HCT116 (cell line): ENCODE measurements at regions not wholly inside any gene's neighbourhood (a gene's known extent, or its start where the extent isn't known, plus 50 kb on each side); places are given as distances from the start of the nearest gene placed in this dataset.

Experiments used
- ATAC-seq: fragments of 200-7000 bp; cut with Tn5 transposase; 2 replicates; pipeline ENCODE4 v1.9.1; 2020; ENCODE audit warnings: mild to moderate bottlenecking, moderate library complexity
- BruUV-seq: library from RNA; stranded (reverse); fragments of 400-500 nt; replicated peaks from 2 replicates; lab custom pipeline; 2021; lab: Mats Ljungman, UMichigan
- CTCF ChIA-PET: fragments of 300-600 bp; sonication (Branson Sonifier 250); formaldehyde crosslinking; loops from one replicate; lab custom pipeline; 2021; ENCODE audit warnings: antibody characterized with exemption; lab: Charles Lee
- POLR2A ChIA-PET: fragments of 300-600, 350-600 bp; sonication (Branson Sonifier 250); formaldehyde crosslinking; loops from one replicate; lab custom pipeline; 2021; ENCODE audit warnings: antibody characterized with exemption; lab: Charles Lee
- RAD21 ChIA-PET, 2 experiments: fragments of 300-600 bp; sonication (Branson Sonifier 250); formaldehyde crosslinking; loops; one replicate each; lab custom pipeline; 2023; ENCODE audit warnings: low total read pairs in 2 of 2; ENCODE audit not compliant: uncharacterized antibody in 2 of 2, unreplicated experiment in 2 of 2, low non-redundant PET in 1 of 2; lab: Charles Lee
- DNase-seq: peaks from one replicate; pipeline ENCODE4 v3.0.0-alpha.2; 2010; ENCODE audit warnings: low read depth, low spot score
- H2AFZ ChIP-seq: fragments of 200-600 bp; shearing (Covaris generic), sonication (generic); 2 replicates; pipeline ENCODE4 v1.6.1; 2017; ENCODE audit warnings: low read depth, mixed run types, mixed read lengths, antibody characterized with exemption, low read length; ENCODE audit not compliant: poor library complexity, severe bottlenecking
- H3K27ac ChIP-seq: 2 replicates; pipeline ENCODE4 v1.5.1; 2012; ENCODE audit warnings: low read depth, low read length
- H3K27me3 ChIP-seq: fragments of 200-600 bp; sonication (generic); 2 replicates; pipeline ENCODE4 v1.6.1; 2016; ENCODE audit warnings: mixed run types, low read length, mixed read lengths; ENCODE audit not compliant: insufficient read depth
- H3K36me3 ChIP-seq, 2 experiments: fragments of 200-500 bp in 1 of 2; fragments of 200-600 bp in 1 of 2; sonication (Bioruptor generic) in 1 of 2; sonication (generic) in 1 of 2; 2 replicates each; pipeline versions ENCODE4 v1.5.1 to v1.6.1; 2014 to 2016; ENCODE audit warnings: low read length in 2 of 2, inconsistent platforms in 1 of 2, mixed read lengths in 1 of 2, mixed run types in 1 of 2; ENCODE audit not compliant: insufficient read depth in 2 of 2, control insufficient read depth in 1 of 2
- H3K4me1 ChIP-seq, 2 experiments: fragments of 200-600 bp in 1 of 2; sonication (generic) in 1 of 2; 2 replicates each; pipeline versions ENCODE4 v1.5.1 to v1.6.1; 2012 to 2017; ENCODE audit warnings: low read length in 2 of 2, inconsistent platforms in 1 of 2, mild to moderate bottlenecking in 1 of 2, mixed read lengths in 1 of 2, mixed run types in 1 of 2, moderate library complexity in 1 of 2; ENCODE audit not compliant: insufficient read depth in 2 of 2, control insufficient read depth in 1 of 2
- H3K4me2 ChIP-seq: fragments of 200-600 bp; sonication (generic); 2 replicates; pipeline ENCODE4 v1.6.1; 2017; ENCODE audit warnings: mixed run types, low read length, mixed read lengths
- H3K4me3 ChIP-seq, 2 experiments: fragments of 200-600 bp in 1 of 2; sonication (generic) in 1 of 2; replicated peaks in 1 of 2; 2 replicates each; pipeline ENCODE4 v1.5.1; 2011 to 2016; ENCODE audit warnings: low read length in 2 of 2, control low read depth in 1 of 2, low read depth in 1 of 2, mild to moderate bottlenecking in 1 of 2, mixed read lengths in 1 of 2, mixed run types in 1 of 2
- H3K79me2 ChIP-seq: fragments of 200-600 bp; sonication (generic); 2 replicates; pipeline ENCODE4 v1.6.1; 2017; ENCODE audit warnings: mild to moderate bottlenecking, mixed run types, low read length, moderate library complexity, mixed read lengths; ENCODE audit not compliant: insufficient read depth
- H3K9ac ChIP-seq: fragments of 200-600 bp; sonication (generic); 2 replicates; pipeline ENCODE4 v1.6.1; 2016; ENCODE audit warnings: low read length, mixed read lengths
- H3K9me2 ChIP-seq: fragments of 200-600 bp; sonication (generic), shearing (Covaris generic); 2 replicates; pipeline ENCODE4 v1.6.1; 2017; ENCODE audit warnings: mixed run types, mild to moderate bottlenecking, moderate library complexity; ENCODE audit not compliant: insufficient read depth
- H3K9me3 ChIP-seq, 2 experiments: fragments of 200-500 bp in 1 of 2; fragments of 200-600 bp in 1 of 2; sonication (Bioruptor generic) in 1 of 2; sonication (generic) in 1 of 2; 2 replicates each; pipeline ENCODE4 v1.6.1; 2014 to 2017; ENCODE audit warnings: low read length in 2 of 2, mixed read lengths in 2 of 2, inconsistent platforms in 1 of 2, low read depth in 1 of 2, mild to moderate bottlenecking in 1 of 2, mixed run types in 1 of 2, moderate library complexity in 1 of 2; ENCODE audit not compliant: control insufficient read depth in 1 of 2, insufficient read depth in 1 of 2
- H4K20me1 ChIP-seq: fragments of 200-600 bp; sonication (generic), shearing (Covaris generic); 2 replicates; pipeline ENCODE4 v1.6.1; 2017; ENCODE audit warnings: mixed run types, mild to moderate bottlenecking, moderate library complexity; ENCODE audit not compliant: insufficient read depth
- CBX3 ChIP-seq: IDR thresholded peaks from 2 replicates; pipeline ENCODE4 v1.6.1; 2012; ENCODE audit warnings: low read depth
- CEBPB ChIP-seq: IDR thresholded peaks from 2 replicates; pipeline ENCODE4 v1.6.1; 2012; ENCODE audit warnings: low read depth
- FOSL1 ChIP-seq: IDR thresholded peaks from 2 replicates; pipeline ENCODE4 v1.6.1; 2012; ENCODE audit warnings: low read depth
- JUND ChIP-seq: IDR thresholded peaks from 2 replicates; pipeline ENCODE4 v1.6.1; 2012
- POLR2AphosphoS5 ChIP-seq: IDR thresholded peaks from 2 replicates; pipeline ENCODE4 v1.6.1; 2011; ENCODE audit warnings: mild to moderate bottlenecking, low read depth, low read length, moderate library complexity
- RAD21 ChIP-seq: IDR thresholded peaks from 2 replicates; pipeline ENCODE4 v1.6.1; 2012; ENCODE audit warnings: low read depth, mild to moderate bottlenecking
- SIN3A ChIP-seq: IDR thresholded peaks from 2 replicates; pipeline ENCODE4 v1.6.1; 2012; ENCODE audit warnings: low read depth
- SP1 ChIP-seq: IDR thresholded peaks from 2 replicates; pipeline ENCODE4 v1.6.1; 2012; ENCODE audit warnings: low read depth
- SRF ChIP-seq: IDR thresholded peaks from 2 replicates; pipeline ENCODE4 v1.6.1; 2012; ENCODE audit warnings: low read depth
- ZFX ChIP-seq: fragments of 450-650 bp; IDR thresholded peaks from 2 replicates; pipeline ENCODE4 v1.6.1; 2017
- ZNF274 ChIP-seq: fragments of 200-500 bp; sonication (Bioruptor generic); IDR thresholded peaks from 2 replicates; pipeline ENCODE4 v1.6.1; 2014; ENCODE audit warnings: mild to moderate bottlenecking, low read depth, low read length, inconsistent platforms
- intact Hi-C: fragments of 100-400 bp; cut with micrococcal nuclease; formaldehyde crosslinking; loops from 2 replicates; pipeline ENCODE4 v1.10.0; 2022
- TF ChIP-seq, protein P1 (sequence below): IDR thresholded peaks from 2 replicates; pipeline ENCODE4 v1.6.1; 2011; ENCODE audit warnings: mild to moderate bottlenecking, low read length, moderate library complexity; ENCODE audit not compliant: insufficient replicate concordance; ENCODE audit errors: extremely low read depth
- TF ChIP-seq, protein P2 (sequence below), 3 experiments: fragments of 200-600 bp in 1 of 3; sonication (generic) in 1 of 3; IDR thresholded peaks in 2 of 3; conservative IDR thresholded peaks in 1 of 3; 2 replicates each; pipeline ENCODE4 v1.5.1; 2012 to 2017; ENCODE audit warnings: low read depth in 2 of 3, low read length in 2 of 3, antibody characterized with exemption in 1 of 3, borderline replicate concordance in 1 of 3, control low read depth in 1 of 3, mild to moderate bottlenecking in 1 of 3, mixed read lengths in 1 of 3, mixed run types in 1 of 3, moderate library complexity in 1 of 3; ENCODE audit not compliant: insufficient read depth in 1 of 3
- TF ChIP-seq, protein P3 (sequence below): IDR thresholded peaks from 2 replicates; pipeline ENCODE4 v1.6.1; 2012; ENCODE audit warnings: low read depth
- TF ChIP-seq, protein P4 (sequence below): IDR thresholded peaks from 2 replicates; pipeline ENCODE4 v1.6.1; 2012
- TF ChIP-seq, protein P5 (sequence below): IDR thresholded peaks from 2 replicates; pipeline ENCODE4 v1.6.1; 2012

DNA sequence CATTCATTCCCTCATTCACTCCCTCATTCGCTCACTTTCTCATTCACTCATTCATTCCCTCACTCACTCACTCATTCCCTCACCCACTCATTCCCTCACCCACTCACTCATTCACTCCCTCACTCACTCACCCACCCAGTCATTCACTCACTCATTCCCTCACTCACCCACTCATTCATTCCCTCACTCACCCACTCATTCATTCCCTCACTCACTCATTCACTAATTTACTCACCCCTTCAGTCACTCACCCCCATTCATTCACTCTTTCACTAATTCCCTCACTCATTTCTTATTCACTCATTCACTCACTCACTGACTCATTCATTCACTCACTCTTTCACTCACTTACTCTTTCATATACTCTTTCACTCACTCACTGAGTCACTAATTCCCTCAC is 303.1 kb downstream of the C16orf95 start (continued):
- no peak for TF ChIP-seq FOSL1
- TF ChIP-seq, all 23 proteins: peak for 0

DNA sequence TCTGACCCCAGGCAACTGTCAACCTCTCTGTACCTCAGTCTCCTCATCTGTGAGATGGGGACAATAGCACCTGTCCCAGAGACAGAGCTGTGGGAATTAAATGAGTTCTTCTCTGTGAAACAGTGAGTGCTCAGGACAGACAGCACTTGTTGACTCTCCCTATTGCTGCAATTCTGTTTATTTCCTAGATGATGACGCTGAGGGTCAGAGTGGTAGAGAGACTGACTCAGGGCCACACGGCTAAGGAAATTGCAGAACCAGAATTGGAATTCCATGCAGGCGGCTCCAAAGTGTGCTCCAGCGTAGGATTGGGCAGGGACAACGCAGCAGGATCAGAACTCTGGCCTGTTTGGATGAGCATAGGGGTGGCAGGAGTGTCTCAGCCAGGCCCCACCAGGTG is 302.2 kb downstream of the C16orf95 start:
- H2AFZ ChIP-seq, result no peak overlapping the region
- POLR2A ChIA-PET, result no interaction called here
- H3K9me2 ChIP-seq, result no peaks in the 10 kb centered on the region
- no peak overlapping the region for H3K4me2 ChIP-seq
- H4K20me1 ChIP-seq, result no peaks in the 10 kb centered on the region
- no peaks in the 10 kb centered on the region for H3K9me3 ChIP-seq
- H3K36me3 ChIP-seq, result no peaks in the 10 kb centered on the region
- H3K27ac ChIP-seq, result no peak overlapping the region
- no TSS peak for BruUV-seq
- H3K4me3 ChIP-seq, result no peak overlapping the region
- TF ChIP-seq, protein P1, sequence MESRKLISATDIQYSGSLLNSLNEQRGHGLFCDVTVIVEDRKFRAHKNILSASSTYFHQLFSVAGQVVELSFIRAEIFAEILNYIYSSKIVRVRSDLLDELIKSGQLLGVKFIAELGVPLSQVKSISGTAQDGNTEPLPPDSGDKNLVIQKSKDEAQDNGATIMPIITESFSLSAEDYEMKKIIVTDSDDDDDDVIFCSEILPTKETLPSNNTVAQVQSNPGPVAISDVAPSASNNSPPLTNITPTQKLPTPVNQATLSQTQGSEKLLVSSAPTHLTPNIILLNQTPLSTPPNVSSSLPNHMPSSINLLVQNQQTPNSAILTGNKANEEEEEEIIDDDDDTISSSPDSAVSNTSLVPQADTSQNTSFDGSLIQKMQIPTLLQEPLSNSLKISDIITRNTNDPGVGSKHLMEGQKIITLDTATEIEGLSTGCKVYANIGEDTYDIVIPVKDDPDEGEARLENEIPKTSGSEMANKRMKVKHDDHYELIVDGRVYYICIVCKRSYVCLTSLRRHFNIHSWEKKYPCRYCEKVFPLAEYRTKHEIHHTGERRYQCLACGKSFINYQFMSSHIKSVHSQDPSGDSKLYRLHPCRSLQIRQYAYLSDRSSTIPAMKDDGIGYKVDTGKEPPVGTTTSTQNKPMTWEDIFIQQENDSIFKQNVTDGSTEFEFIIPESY, result no peak
- TF ChIP-seq, protein P2, sequence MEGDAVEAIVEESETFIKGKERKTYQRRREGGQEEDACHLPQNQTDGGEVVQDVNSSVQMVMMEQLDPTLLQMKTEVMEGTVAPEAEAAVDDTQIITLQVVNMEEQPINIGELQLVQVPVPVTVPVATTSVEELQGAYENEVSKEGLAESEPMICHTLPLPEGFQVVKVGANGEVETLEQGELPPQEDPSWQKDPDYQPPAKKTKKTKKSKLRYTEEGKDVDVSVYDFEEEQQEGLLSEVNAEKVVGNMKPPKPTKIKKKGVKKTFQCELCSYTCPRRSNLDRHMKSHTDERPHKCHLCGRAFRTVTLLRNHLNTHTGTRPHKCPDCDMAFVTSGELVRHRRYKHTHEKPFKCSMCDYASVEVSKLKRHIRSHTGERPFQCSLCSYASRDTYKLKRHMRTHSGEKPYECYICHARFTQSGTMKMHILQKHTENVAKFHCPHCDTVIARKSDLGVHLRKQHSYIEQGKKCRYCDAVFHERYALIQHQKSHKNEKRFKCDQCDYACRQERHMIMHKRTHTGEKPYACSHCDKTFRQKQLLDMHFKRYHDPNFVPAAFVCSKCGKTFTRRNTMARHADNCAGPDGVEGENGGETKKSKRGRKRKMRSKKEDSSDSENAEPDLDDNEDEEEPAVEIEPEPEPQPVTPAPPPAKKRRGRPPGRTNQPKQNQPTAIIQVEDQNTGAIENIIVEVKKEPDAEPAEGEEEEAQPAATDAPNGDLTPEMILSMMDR (IDR thresholded peaks at IDR 0.05 in 2 of 3, conservative IDR thresholded peaks at IDR 0.05 in 1 of 3; ENCODE audit: borderline replicate concordance in 1 of 3, insufficient read depth in 1 of 3, low read depth in 2 of 3, low read length in 2 of 3), result no peak
- TF ChIP-seq RAD21 (no peak), JUND (no peak), CBX3 (no peak), ZNF274 (no peak), SRF (no peak), SP1 (no peak), SIN3A (no peak), POLR2AphosphoS5 (no peak), ZFX (no peak), CEBPB (no peak)
- TF ChIP-seq, protein P3, sequence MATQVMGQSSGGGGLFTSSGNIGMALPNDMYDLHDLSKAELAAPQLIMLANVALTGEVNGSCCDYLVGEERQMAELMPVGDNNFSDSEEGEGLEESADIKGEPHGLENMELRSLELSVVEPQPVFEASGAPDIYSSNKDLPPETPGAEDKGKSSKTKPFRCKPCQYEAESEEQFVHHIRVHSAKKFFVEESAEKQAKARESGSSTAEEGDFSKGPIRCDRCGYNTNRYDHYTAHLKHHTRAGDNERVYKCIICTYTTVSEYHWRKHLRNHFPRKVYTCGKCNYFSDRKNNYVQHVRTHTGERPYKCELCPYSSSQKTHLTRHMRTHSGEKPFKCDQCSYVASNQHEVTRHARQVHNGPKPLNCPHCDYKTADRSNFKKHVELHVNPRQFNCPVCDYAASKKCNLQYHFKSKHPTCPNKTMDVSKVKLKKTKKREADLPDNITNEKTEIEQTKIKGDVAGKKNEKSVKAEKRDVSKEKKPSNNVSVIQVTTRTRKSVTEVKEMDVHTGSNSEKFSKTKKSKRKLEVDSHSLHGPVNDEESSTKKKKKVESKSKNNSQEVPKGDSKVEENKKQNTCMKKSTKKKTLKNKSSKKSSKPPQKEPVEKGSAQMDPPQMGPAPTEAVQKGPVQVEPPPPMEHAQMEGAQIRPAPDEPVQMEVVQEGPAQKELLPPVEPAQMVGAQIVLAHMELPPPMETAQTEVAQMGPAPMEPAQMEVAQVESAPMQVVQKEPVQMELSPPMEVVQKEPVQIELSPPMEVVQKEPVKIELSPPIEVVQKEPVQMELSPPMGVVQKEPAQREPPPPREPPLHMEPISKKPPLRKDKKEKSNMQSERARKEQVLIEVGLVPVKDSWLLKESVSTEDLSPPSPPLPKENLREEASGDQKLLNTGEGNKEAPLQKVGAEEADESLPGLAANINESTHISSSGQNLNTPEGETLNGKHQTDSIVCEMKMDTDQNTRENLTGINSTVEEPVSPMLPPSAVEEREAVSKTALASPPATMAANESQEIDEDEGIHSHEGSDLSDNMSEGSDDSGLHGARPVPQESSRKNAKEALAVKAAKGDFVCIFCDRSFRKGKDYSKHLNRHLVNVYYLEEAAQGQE, result no peak
- TF ChIP-seq, protein P4, sequence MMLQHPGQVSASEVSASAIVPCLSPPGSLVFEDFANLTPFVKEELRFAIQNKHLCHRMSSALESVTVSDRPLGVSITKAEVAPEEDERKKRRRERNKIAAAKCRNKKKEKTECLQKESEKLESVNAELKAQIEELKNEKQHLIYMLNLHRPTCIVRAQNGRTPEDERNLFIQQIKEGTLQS, result no peak
- TF ChIP-seq, protein P5, sequence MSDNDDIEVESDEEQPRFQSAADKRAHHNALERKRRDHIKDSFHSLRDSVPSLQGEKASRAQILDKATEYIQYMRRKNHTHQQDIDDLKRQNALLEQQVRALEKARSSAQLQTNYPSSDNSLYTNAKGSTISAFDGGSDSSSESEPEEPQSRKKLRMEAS, result no peak
- intact Hi-C loops, result loop anchor here (5.0 kb wide), 1 partner anchor 438 kb away; the partner anchor contains the start of gene FOXL1
- RAD21 ChIA-PET, result no interaction called here
- no peaks in the 10 kb centered on the region for H3K79me2 ChIP-seq
- DNase-seq (no peak), ATAC-seq (no peak)
- H3K27me3 ChIP-seq, result no peaks in the 10 kb centered on the region
- peaks cover 3 to 10% of the 10 kb centered on the region in 2 experiments; a peak in 3 of 4 replicates for H3K4me1 ChIP-seq
- CTCF ChIA-PET, result no interaction called here
- H3K9ac ChIP-seq, result no peak overlapping the region
